Ascending aorta (tissue), 2 donors: ENCODE measurements at regions not wholly inside any gene's neighbourhood (a gene's known extent, or its start where the extent isn't known, plus 50 kb on each side); places are given as distances from the start of the nearest gene placed in this dataset.
A peak's percentile ranks its signal among the peaks of the same experiment; 100 is the strongest.

ENCODE experiments used
- DNase-seq, 2 donors: peaks; one replicate each; pipeline ENCODE4 v3.0.0-alpha.2; 2019; ENCODE audit warnings: low spot score in 2 of 2
- H3K27ac ChIP-seq, 2 donors: fragments of 200-600 bp; sonication (generic); one replicate each; pipeline ENCODE4 v1.5.1; 2016 to 2017; ENCODE audit warnings: mild to moderate bottlenecking in 1 of 2
- H3K27me3 ChIP-seq: fragments of 200-600 bp; sonication (generic); one replicate; pipeline ENCODE4 v1.5.1; 2017
- H3K36me3 ChIP-seq, 2 donors: fragments of 200-600 bp; sonication (generic); one replicate each; pipeline ENCODE4 v1.5.1; 2016
- H3K4me1 ChIP-seq, 2 donors: fragments of 200-600 bp; sonication (generic); one replicate each; pipeline ENCODE4 v1.5.1; 2016 to 2017; ENCODE audit warnings: mild to moderate bottlenecking in 1 of 2
- H3K4me3 ChIP-seq, 2 donors: fragments of 200-600 bp; sonication (generic); one replicate each; pipeline ENCODE4 v1.5.1; 2016 to 2017; ENCODE audit warnings: mild to moderate bottlenecking in 1 of 2
- H3K9me3 ChIP-seq, 2 donors: fragments of 200-600 bp; sonication (generic); one replicate each; pipeline ENCODE4 v1.5.1; 2016
- CTCF ChIP-seq, 3 experiments: fragments of 200-600 bp in 2 of 3; fragments of 450-650 bp in 1 of 3; sonication (generic) in 2 of 3; IDR thresholded peaks; one replicate each; pipeline ENCODE4 v1.5.1; 2016 to 2019; ENCODE audit warnings: antibody characterized with exemption in 3 of 3, mild to moderate bottlenecking in 1 of 3, moderate library complexity in 1 of 3
- intact Hi-C: fragments of 100-400 bp; cut with DNase I; formaldehyde crosslinking; loops from one replicate; pipeline ENCODE4 v1.15.1; 2023

- peak in 1 of 2 donors; percentile 42 for DNase-seq
- intact Hi-C loops = no loop called here
Measured at GRCh38 chr15:70361891-70362290, 264.2 kb upstream of the TLE3 start.

GRCh38 chr15:70361106-70361505 lies 263.4 kb upstream of the TLE3 start:
- H3K4me1 ChIP-seq = no peaks in the 10 kb centered on the region
- H3K27me3 ChIP-seq = no peaks in the 10 kb centered on the region
- no peak overlapping the region for H3K27ac ChIP-seq
- intact Hi-C loops = no loop called here
- H3K36me3 ChIP-seq = no peaks in the 10 kb centered on the region
- no peaks in the 10 kb centered on the region for H3K9me3 ChIP-seq
- H3K4me3 ChIP-seq = no peak overlapping the region
- peak in 1 of 2 donors; percentile 27 for DNase-seq
- TF ChIP-seq CTCF (IDR thresholded peaks at IDR 0.05) = no peak

More at GRCh38 chr15:70361891-70362290, 264.2 kb upstream of the TLE3 start:
- H3K27ac ChIP-seq = no peak overlapping the region
- H3K27me3 ChIP-seq = no peaks in the 10 kb centered on the region
- H3K36me3 ChIP-seq = no peaks in the 10 kb centered on the region
- H3K4me1 ChIP-seq = no peaks in the 10 kb centered on the region
- H3K9me3 ChIP-seq = no peaks in the 10 kb centered on the region
- no peak overlapping the region for H3K4me3 ChIP-seq
- TF ChIP-seq CTCF (IDR thresholded peaks at IDR 0.05) = no peak

- no peaks in the 10 kb centered on the region for H3K4me1 ChIP-seq
- H3K9me3 ChIP-seq = no peaks in the 10 kb centered on the region
- H3K27me3 ChIP-seq = no peaks in the 10 kb centered on the region
- H3K27ac ChIP-seq = no peak overlapping the region
- intact Hi-C loops = no loop called here
- H3K36me3 ChIP-seq = no peaks in the 10 kb centered on the region
- TF ChIP-seq CTCF (IDR thresholded peaks at IDR 0.05) = no peak
- DNase-seq = peak in 1 of 2 donors; percentile 45
- H3K4me3 ChIP-seq = no peak overlapping the region
Measured at GRCh38 chr15:70358871-70359647, 261.3 kb upstream of the TLE3 start.

- no peaks in the 10 kb centered on the region for H3K36me3 ChIP-seq
- peak in 1 of 2 donors; percentile 31 for DNase-seq
- intact Hi-C loops = no loop called here
Measured at GRCh38 chr15:70358011-70358819, 260.5 kb upstream of the TLE3 start.

GRCh38 chr15:70357453-70357852 lies 259.7 kb upstream of the TLE3 start:
- TF ChIP-seq CTCF (IDR thresholded peaks at IDR 0.05) = no peak
- intact Hi-C loops = no loop called here
- Histone ChIP-seq H3K27me3 (no peaks in the 10 kb centered on the region), H3K4me3 (no peak overlapping the region), H3K36me3 (no peaks in the 10 kb centered on the region), H3K4me1 (no peaks in the 10 kb centered on the region), H3K9me3 (no peaks in the 10 kb centered on the region), H3K27ac (no peak overlapping the region)
- DNase-seq = peak in 1 of 2 donors; percentile 9

More at GRCh38 chr15:70358011-70358819, 260.5 kb upstream of the TLE3 start:
- Histone ChIP-seq H3K9me3 (no peaks in the 10 kb centered on the region), H3K4me3 (no peak overlapping the region), H3K27me3 (no peaks in the 10 kb centered on the region), H3K4me1 (no peaks in the 10 kb centered on the region), H3K27ac (no peak overlapping the region)
- TF ChIP-seq CTCF (IDR thresholded peaks at IDR 0.05) = no peak
